ENCODE measurements at regions not wholly inside any gene's neighbourhood (a gene's known extent, or its start where the extent isn't known, plus 50 kb on each side); places are given as distances from the start of the nearest gene placed in this dataset.
"Not testable (repeated sequence)": the region's sequence is repeated elsewhere in the genome, so short reads cannot be mapped to it uniquely, and the experiment has no call there.

DNA sequence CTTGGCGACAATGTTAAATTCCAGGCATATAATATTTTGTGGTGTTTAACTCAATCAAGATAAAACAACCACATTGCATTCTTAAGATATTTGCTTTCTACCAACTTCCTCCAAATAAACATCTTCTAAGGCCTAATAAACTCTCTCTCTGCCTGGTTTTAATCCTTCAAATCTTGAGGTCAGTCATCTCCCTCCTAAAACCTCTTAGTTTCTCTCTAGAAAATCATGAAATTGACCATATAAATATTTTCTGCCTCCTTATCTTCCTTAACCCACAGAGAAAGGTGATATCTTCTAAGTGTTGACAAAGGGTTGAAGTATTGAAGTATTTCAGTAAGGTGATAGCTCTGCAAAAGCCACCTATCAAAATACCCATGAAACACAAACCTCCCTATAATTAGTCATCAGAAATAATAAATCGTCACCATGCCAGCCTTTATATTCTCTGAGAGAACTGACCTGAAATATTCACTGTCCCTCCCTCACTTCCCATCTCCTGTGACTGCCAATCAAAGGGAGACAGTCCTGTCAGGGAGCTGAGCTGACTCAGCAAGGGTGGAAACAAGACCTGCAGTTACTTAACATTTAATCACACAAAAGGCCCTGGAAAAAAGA lies 1261.1 kb downstream of the ROBO1 start:
- H3K4me3 ChIP-seq (ENCODE audit: insufficient read depth, low read length, poor library complexity, severe bottlenecking) = no peak overlapping the region
- H3K27me3 ChIP-seq (ENCODE audit: low read length) = no peaks in the 10 kb centered on the region
- H3K9me3 ChIP-seq (ENCODE audit: insufficient read depth, low read length) = no peaks in the 10 kb centered on the region
- H4K20me1 ChIP-seq (ENCODE audit: low read depth, low read length) = no peaks in the 10 kb centered on the region
- no peak overlapping the region for H2AFZ ChIP-seq (ENCODE audit: low read depth, low read length, severe bottlenecking)
- H3K79me2 ChIP-seq (ENCODE audit: insufficient read depth, low read length) = no peaks in the 10 kb centered on the region
- H3K27ac ChIP-seq (ENCODE audit: low read depth, low read length) = no peak overlapping the region
- H3K9ac ChIP-seq (ENCODE audit: low read length) = no peak overlapping the region
- no peak for TF ChIP-seq CTCF (IDR thresholded peaks at IDR 0.05; ENCODE audit: insufficient read depth, low read length, poor library complexity, severe bottlenecking)
- TF ChIP-seq EZH2phosphoT487 (conservative IDR thresholded peaks at IDR 0.05; ENCODE audit: low read length) = no peak
- no peaks in the 10 kb centered on the region for H3K36me3 ChIP-seq (ENCODE audit: low read length)
- no peaks in the 10 kb centered on the region for H3K9me2 ChIP-seq (replicated peaks; ENCODE audit: insufficient read depth, low read length)
- H3K4me2 ChIP-seq (ENCODE audit: low read depth, low read length, poor library complexity, severe bottlenecking) = no peak overlapping the region
- H3F3A ChIP-seq (ENCODE audit: insufficient read depth) = no peaks in the 10 kb centered on the region

GRCh38 chr3:78507196-78507984 lies 1260.4 kb downstream of the ROBO1 start:
- TF ChIP-seq EZH2phosphoT487 (conservative IDR thresholded peaks at IDR 0.05; ENCODE audit: low read length) = no peak
- H3K27me3 ChIP-seq (ENCODE audit: low read length) = no peaks in the 10 kb centered on the region
- H3K9me2 ChIP-seq (replicated peaks; ENCODE audit: insufficient read depth, low read length) = no peaks in the 10 kb centered on the region
- H3K4me2 ChIP-seq (ENCODE audit: low read depth, low read length, poor library complexity, severe bottlenecking) = no peak overlapping the region
- no peaks in the 10 kb centered on the region for H4K20me1 ChIP-seq (ENCODE audit: low read depth, low read length)
- H3K9me3 ChIP-seq (ENCODE audit: insufficient read depth, low read length) = no peaks in the 10 kb centered on the region
- no peaks in the 10 kb centered on the region for H3F3A ChIP-seq (ENCODE audit: insufficient read depth)
- no peaks in the 10 kb centered on the region for H3K36me3 ChIP-seq (ENCODE audit: low read length)
- H2AFZ ChIP-seq (ENCODE audit: low read depth, low read length, severe bottlenecking) = no peak overlapping the region
- H3K4me3 ChIP-seq (ENCODE audit: insufficient read depth, low read length, poor library complexity, severe bottlenecking) = no peak overlapping the region
- no peak overlapping the region for H3K27ac ChIP-seq (ENCODE audit: low read depth, low read length)
- H3K9ac ChIP-seq (ENCODE audit: low read length) = no peak overlapping the region
- no peaks in the 10 kb centered on the region for H3K79me2 ChIP-seq (ENCODE audit: insufficient read depth, low read length)

- H3K4me3 ChIP-seq (ENCODE audit: insufficient read depth, low read length, poor library complexity, severe bottlenecking) = no peak overlapping the region
- H4K20me1 ChIP-seq (ENCODE audit: low read depth, low read length) = no peaks in the 10 kb centered on the region
- TF ChIP-seq CTCF (IDR thresholded peaks at IDR 0.05; ENCODE audit: insufficient read depth, low read length, poor library complexity, severe bottlenecking) = no peak
- TF ChIP-seq EZH2phosphoT487 (conservative IDR thresholded peaks at IDR 0.05; ENCODE audit: low read length) = no peak
- H2AFZ ChIP-seq (ENCODE audit: low read depth, low read length, severe bottlenecking) = no peak overlapping the region
- H3K27me3 ChIP-seq (ENCODE audit: low read length) = no peaks in the 10 kb centered on the region
- no peak overlapping the region for H3K4me2 ChIP-seq (ENCODE audit: low read depth, low read length, poor library complexity, severe bottlenecking)
- H3K9me3 ChIP-seq (ENCODE audit: insufficient read depth, low read length) = no peaks in the 10 kb centered on the region
- H3K36me3 ChIP-seq (ENCODE audit: low read length) = no peaks in the 10 kb centered on the region
- H3K9me2 ChIP-seq (replicated peaks; ENCODE audit: insufficient read depth, low read length) = no peaks in the 10 kb centered on the region
- no peak overlapping the region for H3K27ac ChIP-seq (ENCODE audit: low read depth, low read length)
- no peaks in the 10 kb centered on the region for H3F3A ChIP-seq (ENCODE audit: insufficient read depth)
- H3K79me2 ChIP-seq (ENCODE audit: insufficient read depth, low read length) = no peaks in the 10 kb centered on the region
- H3K9ac ChIP-seq (ENCODE audit: low read length) = no peak overlapping the region
Observed at GRCh38 chr3:78511840-78512239, 1256.0 kb downstream of the ROBO1 start.

GRCh38 chr3:78512786-78513185 lies 1255.0 kb downstream of the ROBO1 start:
- H3K27me3 ChIP-seq (ENCODE audit: low read length); H3K9ac ChIP-seq (ENCODE audit: low read length); H3K9me2 ChIP-seq (replicated peaks; ENCODE audit: insufficient read depth, low read length); H3K9me3 ChIP-seq (ENCODE audit: insufficient read depth, low read length); H3K36me3 ChIP-seq (ENCODE audit: low read length); H3K4me2 ChIP-seq (ENCODE audit: low read depth, low read length, poor library complexity, severe bottlenecking); H3K4me3 ChIP-seq (ENCODE audit: insufficient read depth, low read length, poor library complexity, severe bottlenecking); H3F3A ChIP-seq (ENCODE audit: insufficient read depth); H2AFZ ChIP-seq (ENCODE audit: low read depth, low read length, severe bottlenecking); H4K20me1 ChIP-seq (ENCODE audit: low read depth, low read length); H3K79me2 ChIP-seq (ENCODE audit: insufficient read depth, low read length); H3K27ac ChIP-seq (ENCODE audit: low read depth, low read length): not testable (repeated sequence)
